NCI-H82 (cell line): ENCODE measurements at regions not wholly inside any gene's neighbourhood (a gene's known extent, or its start where the extent isn't known, plus 50 kb on each side); places are given as distances from the start of the nearest gene placed in this dataset.

Experiments used
- DNase-seq: peaks from one replicate; lab custom pipeline; 2025; lab: John Stamatoyannopoulos, UW

DNA sequence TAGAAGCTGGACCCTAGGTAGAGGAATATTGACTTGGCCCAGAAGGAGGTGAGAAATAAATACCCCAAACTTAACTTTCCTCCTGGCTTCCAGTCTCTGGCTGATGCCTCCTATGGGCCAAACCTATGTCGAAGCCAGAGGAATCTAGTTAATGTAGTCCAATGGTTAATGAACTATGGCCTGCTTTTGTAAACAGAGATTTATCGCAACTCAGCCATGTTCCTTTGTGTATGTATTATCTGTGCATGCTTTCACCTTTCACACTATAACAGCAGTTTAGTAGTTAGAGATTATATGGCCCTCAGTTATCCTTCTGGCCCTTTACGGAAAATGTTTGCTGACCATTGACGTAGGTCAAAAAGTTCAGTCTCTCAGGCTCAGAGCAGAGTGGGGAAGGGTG, 67.3 kb upstream of the BARD1 start:
- DNase-seq, result no peak

DNA sequence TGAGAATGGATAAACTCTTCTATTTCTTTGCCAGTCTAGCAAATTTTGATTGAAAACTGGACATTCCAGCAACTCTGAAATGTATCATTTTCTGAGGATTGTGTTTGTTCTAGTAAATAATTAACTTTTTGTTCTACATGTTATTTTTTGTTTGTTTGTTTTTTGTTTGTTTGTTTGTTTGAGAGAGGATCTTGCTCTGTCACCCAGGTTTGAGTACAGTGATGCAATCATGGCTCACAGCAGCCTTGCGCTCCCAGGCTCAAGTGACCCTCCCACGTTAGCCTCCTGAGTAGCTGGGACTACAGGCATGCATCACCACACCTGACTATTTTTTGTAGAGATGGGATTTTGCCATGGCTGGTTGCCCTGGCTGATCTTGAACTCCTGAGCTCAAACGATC, 65.2 kb upstream of the BARD1 start:
- DNase-seq, result no peak

DNA sequence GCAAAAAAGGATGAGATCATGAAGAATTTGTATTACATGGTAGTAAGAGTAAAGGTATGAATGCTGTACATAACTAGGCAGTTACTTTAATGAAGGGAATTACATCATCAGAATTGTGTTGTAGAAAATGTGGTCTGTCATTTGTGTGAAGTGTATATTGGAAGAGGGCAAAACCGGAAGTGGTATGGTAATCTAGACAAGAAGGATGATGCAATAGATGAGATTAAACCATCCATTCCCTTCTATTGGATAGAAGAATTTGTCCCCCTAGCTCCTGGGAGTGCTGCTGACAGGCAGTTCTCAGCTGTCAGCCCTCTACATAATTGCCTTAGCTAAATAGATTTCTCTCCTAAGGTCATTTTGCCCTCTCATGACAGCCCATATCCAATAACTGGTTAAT, 55.9 kb upstream of the BARD1 start:
- peak; percentile 39 for DNase-seq
